H1 (cell line): ENCODE measurements at regions not wholly inside any gene's neighbourhood (a gene's known extent, or its start where the extent isn't known, plus 50 kb on each side); places are given as distances from the start of the nearest gene placed in this dataset.
A peak's percentile ranks its signal among the peaks of the same experiment; 100 is the strongest.

ENCODE experiments used
- CTCF ChIA-PET: fragments of 300-600 bp; sonication (Branson Sonifier 250); formaldehyde crosslinking; loops from one replicate; lab custom pipeline; 2021; ENCODE audit not compliant: partially characterized antibody; lab: Charles Lee
- POLR2A ChIA-PET: fragments of 300-600 bp; sonication (Branson Sonifier 250); formaldehyde crosslinking; loops from one replicate; lab custom pipeline; 2021; ENCODE audit warnings: inconsistent platforms; ENCODE audit not compliant: partially characterized antibody; lab: Charles Lee
- DNase-seq, 2 experiments: peaks; one replicate each; pipeline versions ENCODE4 v3.0.0 to v3.0.0-alpha.2; 2010 to 2022; ENCODE audit warnings: low spot score in 2 of 2, low read depth in 1 of 2, mixed read lengths in 1 of 2
- FAIRE-seq: peaks from 2 replicates; lab custom pipeline; 2011; peaks lifted over from hg19 to GRCh38; lab: Jason Lieb, UNC
- H2AFZ ChIP-seq: 2 replicates; pipeline ENCODE4 v1.8.1; 2012; ENCODE audit warnings: low read length, inconsistent platforms
- H2AK5ac ChIP-seq: 2 replicates; pipeline ENCODE4 v1.6.1; 2013; ENCODE audit warnings: low read depth, low read length
- H2BK120ac ChIP-seq: replicated peaks from 2 replicates; pipeline ENCODE3; 2013; ENCODE audit warnings: low read depth, low read length, inconsistent platforms
- H2BK12ac ChIP-seq: 2 replicates; pipeline ENCODE4 v1.6.1; 2013; ENCODE audit warnings: low read depth, low read length
- H2BK15ac ChIP-seq: 2 replicates; pipeline ENCODE4 v1.6.1; 2013; ENCODE audit warnings: low read length
- H2BK20ac ChIP-seq: 2 replicates; pipeline ENCODE4 v1.6.1; 2013; ENCODE audit warnings: low read length
- H2BK5ac ChIP-seq: 2 replicates; pipeline ENCODE4 v1.6.1; 2013; ENCODE audit warnings: low read depth, low read length
- H3K14ac ChIP-seq: 2 replicates; pipeline ENCODE4 v1.6.1; 2013; ENCODE audit warnings: inconsistent platforms; ENCODE audit not compliant: insufficient read length
- H3K18ac ChIP-seq: 2 replicates; pipeline ENCODE4 v1.6.1; 2013; ENCODE audit warnings: low read length; ENCODE audit errors: extremely low read depth
- H3K23ac ChIP-seq: 2 replicates; pipeline ENCODE4 v1.6.1; 2013; ENCODE audit warnings: inconsistent platforms; ENCODE audit not compliant: insufficient read length
- H3K23me2 ChIP-seq: 2 replicates; pipeline ENCODE4 v1.6.1; 2013; ENCODE audit warnings: low read depth, low read length
- H3K27ac ChIP-seq: 2 replicates; pipeline ENCODE4 v1.6.1; 2011; ENCODE audit warnings: low read depth, low read length, inconsistent platforms
- H3K27me3 ChIP-seq, 4 experiments: replicated peaks in 1 of 4; 1 replicate in 1 of 4; 2 replicates in 3 of 4; pipeline versions ENCODE4 v1.6.1 to v1.8.1; 2011 to 2013; ENCODE audit warnings: low read length in 3 of 4, mild to moderate bottlenecking in 3 of 4, inconsistent platforms in 2 of 4, mixed read lengths in 2 of 4, moderate library complexity in 1 of 4; ENCODE audit not compliant: control insufficient read depth in 3 of 4, insufficient read depth in 3 of 4; ENCODE audit errors: extremely low read depth in 1 of 4
- H3K36me3 ChIP-seq, 4 experiments: 2 replicates each; pipeline versions ENCODE4 v1.6.1 to v1.8.1; 2011 to 2013; ENCODE audit warnings: mild to moderate bottlenecking in 4 of 4, low read length in 3 of 4, moderate library complexity in 2 of 4, control low read depth in 1 of 4, inconsistent platforms in 1 of 4; ENCODE audit not compliant: insufficient read depth in 4 of 4, control insufficient read depth in 2 of 4
- H3K4ac ChIP-seq: replicated peaks from 2 replicates; pipeline ENCODE3; 2013; ENCODE audit warnings: low read length, low read depth, mixed read lengths, inconsistent platforms; ENCODE audit not compliant: insufficient read length
- H3K4me1 ChIP-seq, 4 experiments: replicated peaks in 1 of 4; 1 replicate in 1 of 4; 2 replicates in 3 of 4; pipeline versions ENCODE4 v1.6.1 to v1.8.1; 2011 to 2013; ENCODE audit warnings: low read length in 3 of 4, inconsistent platforms in 2 of 4, mixed read lengths in 1 of 4; ENCODE audit not compliant: insufficient read depth in 4 of 4, control insufficient read depth in 3 of 4
- H3K4me2 ChIP-seq, 2 experiments: 2 replicates each; pipeline versions ENCODE4 v1.6.1 to v1.8.1; 2011 to 2013; ENCODE audit warnings: low read depth in 2 of 2, low read length in 2 of 2, control low read depth in 1 of 2, inconsistent platforms in 1 of 2, mild to moderate bottlenecking in 1 of 2; ENCODE audit not compliant: insufficient read depth in 1 of 2
- H3K4me3 ChIP-seq, 4 experiments: fragments of 200-600, 300-600 bp in 1 of 4; sonication (generic), shearing (Covaris generic), sonication (Bioruptor Twin) in 1 of 4; 2 replicates each; pipeline versions ENCODE4 v1.5.1 to v1.8.1; 2011 to 2016; ENCODE audit warnings: low read length in 4 of 4, low read depth in 3 of 4, control low read depth in 2 of 4, inconsistent platforms in 2 of 4, mild to moderate bottlenecking in 2 of 4, mixed read lengths in 1 of 4, moderate library complexity in 1 of 4; ENCODE audit not compliant: insufficient read depth in 2 of 4; ENCODE audit errors: extremely low read depth in 1 of 4
- H3K56ac ChIP-seq: replicated peaks from 2 replicates; pipeline ENCODE3; 2013; ENCODE audit warnings: low read depth, mild to moderate bottlenecking, mixed read lengths, low read length, inconsistent platforms; ENCODE audit not compliant: insufficient read length
- H3K79me1 ChIP-seq: 2 replicates; pipeline ENCODE4 v1.6.1; 2013; ENCODE audit warnings: low read depth, low read length, control low read depth
- H3K79me2 ChIP-seq, 2 experiments: 2 replicates each; pipeline versions ENCODE4 v1.6.1 to v1.8.1; 2012 to 2013; ENCODE audit warnings: low read length in 2 of 2, mild to moderate bottlenecking in 2 of 2, inconsistent platforms in 1 of 2; ENCODE audit not compliant: insufficient read depth in 2 of 2, control insufficient read depth in 1 of 2
- H3K9ac ChIP-seq, 4 experiments: replicated peaks in 1 of 4; 1 replicate in 1 of 4; 2 replicates in 3 of 4; pipeline versions ENCODE4 v1.6.1 to v1.8.1; 2011 to 2013; ENCODE audit warnings: low read depth in 3 of 4, low read length in 3 of 4, control low read depth in 2 of 4, mild to moderate bottlenecking in 2 of 4, moderate library complexity in 2 of 4, inconsistent platforms in 1 of 4; ENCODE audit errors: extremely low read depth in 1 of 4
- H3K9me3 ChIP-seq, 2 experiments: 2 replicates each; pipeline versions ENCODE4 v1.6.1 to v1.8.1; 2012 to 2013; ENCODE audit warnings: mild to moderate bottlenecking in 2 of 2, moderate library complexity in 2 of 2, control low read depth in 1 of 2, inconsistent platforms in 1 of 2, low read depth in 1 of 2, low read length in 1 of 2, mixed read lengths in 1 of 2; ENCODE audit not compliant: insufficient read depth in 2 of 2
- H4K20me1 ChIP-seq, 2 experiments: replicated peaks in 1 of 2; 2 replicates each; pipeline versions ENCODE3 to v1.8.1; 2011 to 2013; ENCODE audit warnings: inconsistent platforms in 2 of 2, low read length in 2 of 2, mild to moderate bottlenecking in 1 of 2; ENCODE audit not compliant: insufficient read depth in 2 of 2, control insufficient read depth in 1 of 2
- H4K5ac ChIP-seq: 2 replicates; pipeline ENCODE4 v1.6.1; 2013; ENCODE audit warnings: low read length, low read depth, mixed read lengths, inconsistent platforms; ENCODE audit not compliant: insufficient read length
- H4K8ac ChIP-seq: 2 replicates; pipeline ENCODE4 v1.8.0; 2013; ENCODE audit warnings: mild to moderate bottlenecking, moderate library complexity, low read length, inconsistent platforms; ENCODE audit not compliant: insufficient read depth; ENCODE audit errors: extremely low read depth
- H4K91ac ChIP-seq: replicated peaks from 2 replicates; pipeline ENCODE3; 2013; ENCODE audit warnings: low read length, mixed read lengths, inconsistent platforms; ENCODE audit not compliant: insufficient read length
- CEBPB ChIP-seq: IDR thresholded peaks from 2 replicates; pipeline ENCODE4 v1.6.1; 2012; ENCODE audit warnings: low read depth, low read length
- CHD2 ChIP-seq: IDR thresholded peaks from 2 replicates; pipeline ENCODE4 v1.6.1; 2012; ENCODE audit warnings: low read length, improper control_type of control experiment
- CTCF ChIP-seq, 3 experiments: IDR thresholded peaks; 1 replicate in 2 of 3; 2 replicates in 1 of 3; pipeline versions ENCODE4 v1.5.1 to v1.6.1; 2011; ENCODE audit warnings: low read length in 3 of 3, mild to moderate bottlenecking in 3 of 3, inconsistent platforms in 2 of 3, low read depth in 1 of 3, moderate library complexity in 1 of 3; ENCODE audit not compliant: insufficient read depth in 1 of 3; ENCODE audit errors: control extremely low read depth in 1 of 3
- RFX5 ChIP-seq: IDR thresholded peaks from 2 replicates; pipeline ENCODE4 v1.6.1; 2011; ENCODE audit warnings: low read depth, low read length, improper control_type of control experiment, borderline replicate concordance
- SIX5 ChIP-seq: IDR thresholded peaks from 2 replicates; pipeline ENCODE4 v1.6.1; 2011; ENCODE audit warnings: mild to moderate bottlenecking, low read depth, low read length
- SRF ChIP-seq: IDR thresholded peaks from 2 replicates; pipeline ENCODE4 v1.6.1; 2011; ENCODE audit warnings: mild to moderate bottlenecking, low read depth, low read length, moderate library complexity
- TAF1 ChIP-seq: IDR thresholded peaks from 2 replicates; pipeline ENCODE4 v1.6.1; 2011; ENCODE audit warnings: mild to moderate bottlenecking, low read depth, low read length
- TAF7 ChIP-seq: optimal IDR thresholded peaks from 2 replicates; pipeline ENCODE3; 2011; ENCODE audit warnings: low read depth, mild to moderate bottlenecking, inconsistent platforms, low read length, moderate library complexity, borderline replicate concordance
- USF2 ChIP-seq: IDR thresholded peaks from 2 replicates; pipeline ENCODE4 v1.6.1; 2011; ENCODE audit warnings: low read length, improper control_type of control experiment
- WGBS, 2 experiments: shearing (Covaris generic) in 1 of 2; methylation state at CpG; one replicate each; pipeline versions ENCODE4 v1.1.6 to v1.1.7; 2013 to 2015; ENCODE audit warnings: low lambda C conversion rate in 2 of 2, mixed read lengths in 2 of 2, inconsistent platforms in 1 of 2, low coverage in 1 of 2, missing lambda C conversion rate in 1 of 2; ENCODE audit not compliant: insufficient replicate concordance in 2 of 2, insufficient coverage in 1 of 2, insufficient read length in 1 of 2; ENCODE audit errors: extremely low coverage in 1 of 2, missing lambda C conversion rate in 1 of 2; 5-methylcytosine and 5-hydroxymethylcytosine counted together

GRCh38 chr13:39132286-39133230, 94.3 kb downstream of the NHLRC3 start:
- Histone ChIP-seq H3K9me3 (no peaks in the 10 kb centered on the region), H2AFZ (peak overlapping the region; percentile 48; the same call in 1 of the 2 replicates), H3K9ac (no peak overlapping the region), H2BK120ac (no peak overlapping the region), H4K20me1 (no peaks in the 10 kb centered on the region), H3K79me2 (no peaks in the 10 kb centered on the region), H4K8ac (no peak overlapping the region), H3K56ac (no peak overlapping the region), H2BK12ac (no peak overlapping the region), H2BK20ac (no peak overlapping the region), H3K18ac (no peak overlapping the region), H3K4ac (no peak overlapping the region), H2BK5ac (no peak overlapping the region), H3K14ac (no peak overlapping the region), H2AK5ac (no peak overlapping the region), H3K36me3 (no peaks in the 10 kb centered on the region), H4K91ac (no peak overlapping the region), H3K79me1 (no peaks in the 10 kb centered on the region), H2BK15ac (no peak overlapping the region), H4K5ac (no peak overlapping the region), H3K4me3 (no peak overlapping the region), H3K23ac (no peak overlapping the region), H3K23me2 (no peaks in the 10 kb centered on the region), H3K4me1 (peaks cover 0 to 4% (median 3%) of the 10 kb centered on the region in 4 experiments; a peak in 4 of 7 replicates), H3K4me2 (no peak overlapping the region), H3K27ac (no peak overlapping the region), H3K27me3 (no peaks in the 10 kb centered on the region)
- WGBS, 2 experiments = 88% methylated on average over 4 of the region's 4 CpGs; no CpG with 5 or more reads in 1 of the 2 experiments
- CTCF ChIA-PET = interaction anchor here (0.5 to 3.8 kb wide), 7 partner anchors 8 to 484 kb away, joined by 3 to 25 read pairs (median 3); no protein-coding TSS in a partner anchor
- FAIRE-seq (no peak), DNase-seq (no peak)
- POLR2A ChIA-PET = interaction anchor here (0.6 kb wide), 1 partner anchor 126 kb away, joined by 3 read pairs; no protein-coding TSS in a partner anchor
- TF ChIP-seq RFX5 (no peak), CEBPB (no peak), SIX5 (no peak), CHD2 (no peak), USF2 (no peak), TAF1 (no peak), TAF7 (no peak), CTCF (IDR thresholded peaks at IDR 0.05; ENCODE audit: control extremely low read depth in 1 of 3, insufficient read depth in 1 of 3, low read depth in 1 of 3, low read length in 3 of 3) (no peak), SRF (no peak)
